ENCODE measurements at regions not wholly inside any gene's neighbourhood (a gene's known extent, or its start where the extent isn't known, plus 50 kb on each side); places are given as distances from the start of the nearest gene placed in this dataset.

- no peaks in the 10 kb centered on the region for H3K36me3 ChIP-seq
- H3K4me3 ChIP-seq (ENCODE audit: low read depth in 1 of 2, low read length in 1 of 2) = no peak overlapping the region
- H3K4me1 ChIP-seq (ENCODE audit: control insufficient read depth in 1 of 2, insufficient read depth in 1 of 2, low read depth in 1 of 2, low read length in 1 of 2) = no peaks in the 10 kb centered on the region
- H3K27ac ChIP-seq = no peak overlapping the region
- no peaks in the 10 kb centered on the region for H3K27me3 ChIP-seq
- TF ChIP-seq, protein P1, sequence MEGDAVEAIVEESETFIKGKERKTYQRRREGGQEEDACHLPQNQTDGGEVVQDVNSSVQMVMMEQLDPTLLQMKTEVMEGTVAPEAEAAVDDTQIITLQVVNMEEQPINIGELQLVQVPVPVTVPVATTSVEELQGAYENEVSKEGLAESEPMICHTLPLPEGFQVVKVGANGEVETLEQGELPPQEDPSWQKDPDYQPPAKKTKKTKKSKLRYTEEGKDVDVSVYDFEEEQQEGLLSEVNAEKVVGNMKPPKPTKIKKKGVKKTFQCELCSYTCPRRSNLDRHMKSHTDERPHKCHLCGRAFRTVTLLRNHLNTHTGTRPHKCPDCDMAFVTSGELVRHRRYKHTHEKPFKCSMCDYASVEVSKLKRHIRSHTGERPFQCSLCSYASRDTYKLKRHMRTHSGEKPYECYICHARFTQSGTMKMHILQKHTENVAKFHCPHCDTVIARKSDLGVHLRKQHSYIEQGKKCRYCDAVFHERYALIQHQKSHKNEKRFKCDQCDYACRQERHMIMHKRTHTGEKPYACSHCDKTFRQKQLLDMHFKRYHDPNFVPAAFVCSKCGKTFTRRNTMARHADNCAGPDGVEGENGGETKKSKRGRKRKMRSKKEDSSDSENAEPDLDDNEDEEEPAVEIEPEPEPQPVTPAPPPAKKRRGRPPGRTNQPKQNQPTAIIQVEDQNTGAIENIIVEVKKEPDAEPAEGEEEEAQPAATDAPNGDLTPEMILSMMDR (IDR thresholded peaks at IDR 0.05) = no peak
- no peaks in the 10 kb centered on the region for H3K9me3 ChIP-seq
These were observed 60.9 kb upstream of the CCBE1 start for GRCh38 chr18:59758106-59758505.

DNA sequence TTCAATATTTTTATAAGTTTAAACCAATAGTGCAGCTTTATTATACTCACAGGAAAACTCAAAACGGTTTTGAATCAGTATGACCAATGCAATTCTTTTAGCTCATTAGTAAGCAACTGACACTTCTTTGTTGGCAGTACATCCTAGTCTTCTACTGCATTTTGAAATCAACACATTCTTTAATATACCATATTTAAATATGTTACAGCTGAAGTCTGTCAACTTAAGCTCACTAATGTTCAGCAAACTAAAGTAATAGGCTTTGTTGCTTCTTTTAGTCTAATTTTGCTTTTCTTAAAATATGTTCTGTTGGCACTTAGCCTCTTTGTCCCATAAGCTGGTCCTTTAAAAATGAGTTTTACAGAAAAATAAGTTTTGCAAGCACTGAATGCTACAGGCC is 55.4 kb upstream of the CCBE1 start:
- H3K36me3 ChIP-seq = no peaks in the 10 kb centered on the region
- H3K9me3 ChIP-seq = no peaks in the 10 kb centered on the region
- no peak overlapping the region for H3K4me3 ChIP-seq (ENCODE audit: low read depth in 1 of 2, low read length in 1 of 2)
- no peak overlapping the region for H3K27ac ChIP-seq
- no peaks in the 10 kb centered on the region for H3K27me3 ChIP-seq
- H3K4me1 ChIP-seq (ENCODE audit: control insufficient read depth in 1 of 2, insufficient read depth in 1 of 2, low read depth in 1 of 2, low read length in 1 of 2) = no peaks in the 10 kb centered on the region
- TF ChIP-seq, protein P1 (IDR thresholded peaks at IDR 0.05) = no peak

GRCh38 chr18:59751186-59751585 is 54.0 kb upstream of the CCBE1 start:
- TF ChIP-seq, protein P1 (IDR thresholded peaks at IDR 0.05) = no peak
- no peaks in the 10 kb centered on the region for H3K4me1 ChIP-seq (ENCODE audit: control insufficient read depth in 1 of 2, insufficient read depth in 1 of 2, low read depth in 1 of 2, low read length in 1 of 2)
- H3K36me3 ChIP-seq = no peaks in the 10 kb centered on the region
- no peaks in the 10 kb centered on the region for H3K27me3 ChIP-seq
- no peak overlapping the region for H3K4me3 ChIP-seq (ENCODE audit: low read depth in 1 of 2, low read length in 1 of 2)
- H3K9me3 ChIP-seq = no peaks in the 10 kb centered on the region
- no peak overlapping the region for H3K27ac ChIP-seq

GRCh38 chr18:59748628-59749360 is 51.6 kb upstream of the CCBE1 start:
- H3K27ac ChIP-seq = no peak overlapping the region
- no peaks in the 10 kb centered on the region for H3K27me3 ChIP-seq
- no peaks in the 10 kb centered on the region for H3K36me3 ChIP-seq
- TF ChIP-seq, protein P1 (IDR thresholded peaks at IDR 0.05) = no peak
- H3K9me3 ChIP-seq = no peaks in the 10 kb centered on the region
- H3K4me1 ChIP-seq (ENCODE audit: control insufficient read depth in 1 of 2, insufficient read depth in 1 of 2, low read depth in 1 of 2, low read length in 1 of 2) = no peaks in the 10 kb centered on the region
- no peak overlapping the region for H3K4me3 ChIP-seq (ENCODE audit: low read depth in 1 of 2, low read length in 1 of 2)

All from neutrophil (primary cell).